HG02981 (cell line): ENCODE measurements at regions not wholly inside any gene's neighbourhood (a gene's known extent, or its start where the extent isn't known, plus 50 kb on each side); places are given as distances from the start of the nearest gene placed in this dataset.

Experiments used
- ATAC-seq: cut with Tn5 transposase; IDR thresholded peaks from one replicate; pipeline ENCODE4 v1.9.1; 2021; ENCODE audit warnings: mild to moderate bottlenecking, moderate library complexity; ENCODE audit not compliant: unreplicated experiment

DNA sequence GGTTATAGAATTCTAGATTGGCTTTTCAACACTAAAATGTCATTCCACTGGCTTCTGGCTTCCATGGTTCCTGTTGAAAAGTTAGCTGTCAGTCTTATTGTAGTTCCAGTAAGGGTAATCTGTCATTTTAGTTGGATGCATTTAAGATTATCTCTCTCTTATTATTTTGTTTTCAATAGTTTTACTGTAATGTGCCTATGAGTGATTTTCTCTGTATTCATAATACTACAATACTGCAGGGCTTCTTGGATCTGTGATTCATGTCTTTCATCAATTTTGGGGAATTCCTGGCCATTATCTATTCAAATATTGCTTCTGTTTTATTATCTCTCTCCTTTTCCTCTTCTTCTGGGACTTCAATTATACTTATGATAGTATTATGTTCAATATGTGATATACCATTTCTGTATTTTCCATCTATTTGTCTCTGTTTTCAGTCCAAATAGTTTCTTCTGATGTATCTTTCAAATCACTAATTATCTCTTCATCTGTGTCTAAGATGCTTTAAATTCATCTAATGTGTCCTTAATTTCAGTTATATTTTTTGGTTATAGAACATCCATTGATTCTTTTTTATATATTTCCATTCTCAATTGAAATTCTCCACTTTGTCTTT, 101.5 kb downstream of the KCTD15 start:
- no peak for ATAC-seq

DNA sequence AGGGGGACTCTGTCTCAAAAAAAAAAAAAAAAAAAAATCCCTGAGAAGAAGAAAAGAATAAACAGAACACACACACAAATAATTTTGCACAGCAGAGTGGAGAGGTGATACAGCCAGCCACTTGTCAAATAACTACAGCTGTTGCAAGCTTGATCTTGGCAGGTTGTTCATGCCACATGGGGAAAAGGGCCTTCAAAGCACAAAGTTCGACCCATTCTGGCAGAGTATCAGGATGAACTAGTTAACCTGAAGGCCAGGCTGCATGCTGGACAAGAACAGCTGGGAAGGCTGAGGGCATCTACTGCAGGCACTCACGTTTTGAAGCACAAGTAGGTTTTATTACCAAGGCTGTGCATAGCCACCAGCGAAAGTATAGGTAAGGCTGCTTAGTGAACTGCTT, 104.1 kb downstream of the KCTD15 start:
- no peak for ATAC-seq

DNA sequence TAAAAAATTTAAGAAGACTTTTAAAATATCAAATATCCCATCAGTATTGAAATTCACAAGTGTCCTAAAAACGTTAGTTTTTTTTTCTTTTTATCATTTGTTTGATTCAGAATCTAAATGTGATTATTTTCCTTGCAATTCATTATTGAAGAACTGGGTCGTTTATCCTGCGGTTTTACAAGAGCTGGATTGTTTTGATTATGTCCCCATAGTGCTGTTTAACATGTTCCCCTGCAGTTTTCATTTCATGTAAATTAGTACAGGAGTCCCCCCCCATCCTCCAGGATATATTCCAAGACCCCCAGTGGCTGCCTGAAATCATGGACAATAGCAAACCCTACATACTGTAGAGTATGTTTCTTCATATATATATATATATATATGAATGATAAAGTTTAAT, 105.7 kb downstream of the KCTD15 start:
- no peak for ATAC-seq

DNA sequence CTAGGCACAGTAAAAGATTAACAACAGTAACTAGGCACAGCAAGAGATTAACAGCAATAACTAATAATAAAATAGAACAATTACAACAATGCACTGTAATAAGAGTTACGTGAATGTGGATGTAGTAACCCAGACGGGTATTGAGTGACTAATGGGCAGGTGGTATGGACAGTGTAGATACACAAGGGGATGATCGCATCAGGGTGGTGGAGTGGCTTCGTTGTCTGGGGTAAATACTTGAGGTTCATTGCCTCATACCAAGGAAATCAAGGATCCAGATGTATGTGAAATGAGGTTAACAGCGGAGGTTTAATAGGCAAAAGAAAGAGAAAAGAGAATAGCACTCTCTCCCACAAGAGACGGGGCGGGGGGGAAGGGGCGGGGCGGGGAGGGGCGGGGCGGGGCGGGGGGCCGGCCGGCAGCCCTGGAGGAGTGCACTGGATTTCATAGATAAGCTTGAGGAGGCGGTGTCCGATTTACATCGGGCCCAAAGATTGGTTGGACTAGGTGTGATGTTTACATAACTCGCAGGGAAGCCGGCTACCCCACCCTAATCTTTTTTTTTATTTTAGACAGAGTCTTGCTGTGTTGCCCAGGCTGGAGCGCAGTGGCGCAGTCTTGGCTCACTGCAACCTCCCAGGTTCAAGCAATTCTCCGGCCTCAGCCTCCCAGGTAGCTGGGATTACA, 106.3 kb downstream of the KCTD15 start:
- ATAC-seq, result no peak

DNA sequence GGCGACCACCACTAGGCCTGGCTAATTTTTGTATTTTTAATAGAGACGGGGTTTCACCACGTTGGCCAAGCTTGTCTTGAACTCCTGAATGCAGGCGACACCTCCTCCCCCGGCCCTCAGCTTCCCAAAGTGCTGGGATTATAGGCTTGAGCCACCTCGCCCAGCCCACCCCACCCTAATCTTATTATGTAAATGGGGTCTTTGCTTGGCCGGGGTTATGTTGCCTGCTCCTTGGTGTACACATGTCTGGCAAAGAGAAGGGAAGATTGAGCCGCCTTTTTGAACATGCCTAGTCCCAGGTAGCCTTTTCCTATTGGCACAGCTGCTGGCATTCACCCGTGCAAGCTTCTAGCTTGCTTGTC, 106.8 kb downstream of the KCTD15 start:
- no peak for ATAC-seq

DNA sequence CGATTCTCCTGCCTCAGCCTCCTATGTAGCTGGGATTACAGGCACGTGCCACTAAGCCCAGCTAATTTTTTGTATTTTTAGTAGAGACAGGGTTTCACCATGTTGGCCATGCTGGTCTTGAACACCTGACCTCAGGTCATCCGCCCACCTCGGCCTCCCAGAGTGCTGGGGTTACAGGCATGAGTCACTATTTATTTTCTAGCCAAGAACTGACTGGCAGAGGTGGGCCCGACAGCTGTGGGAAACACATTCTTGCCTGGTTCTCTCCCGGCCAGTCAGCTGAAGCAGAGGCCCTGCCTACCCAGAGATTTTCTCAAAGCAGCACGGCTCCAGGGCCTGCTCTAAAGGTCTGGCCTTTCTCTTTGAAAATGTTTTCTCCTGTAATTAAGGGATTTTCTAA, 108.0 kb downstream of the KCTD15 start:
- no peak for ATAC-seq

DNA sequence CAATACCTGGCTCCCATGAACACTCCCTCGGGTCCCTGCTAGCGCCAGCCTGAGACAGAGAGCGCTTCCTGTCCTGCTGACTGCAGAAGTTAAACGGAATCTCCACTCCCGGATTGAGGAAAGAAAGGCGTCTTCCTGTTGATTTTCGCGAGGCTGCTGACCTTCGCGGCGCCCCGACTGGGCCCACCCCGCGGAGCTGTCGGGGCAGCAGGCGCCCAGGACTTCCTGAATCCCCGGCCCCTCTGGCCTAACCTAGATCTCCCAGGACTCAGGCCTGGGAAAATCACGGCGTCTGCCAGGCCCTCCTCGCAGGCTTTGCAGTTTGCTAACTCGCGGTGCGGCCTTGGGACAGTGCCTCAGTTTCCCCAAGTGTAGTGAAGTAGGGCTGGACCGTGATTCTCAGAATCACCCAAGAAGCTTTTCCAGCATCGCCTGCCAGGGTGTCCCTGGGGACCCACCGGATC, 108.8 kb downstream of the KCTD15 start:
- no peak for ATAC-seq

DNA sequence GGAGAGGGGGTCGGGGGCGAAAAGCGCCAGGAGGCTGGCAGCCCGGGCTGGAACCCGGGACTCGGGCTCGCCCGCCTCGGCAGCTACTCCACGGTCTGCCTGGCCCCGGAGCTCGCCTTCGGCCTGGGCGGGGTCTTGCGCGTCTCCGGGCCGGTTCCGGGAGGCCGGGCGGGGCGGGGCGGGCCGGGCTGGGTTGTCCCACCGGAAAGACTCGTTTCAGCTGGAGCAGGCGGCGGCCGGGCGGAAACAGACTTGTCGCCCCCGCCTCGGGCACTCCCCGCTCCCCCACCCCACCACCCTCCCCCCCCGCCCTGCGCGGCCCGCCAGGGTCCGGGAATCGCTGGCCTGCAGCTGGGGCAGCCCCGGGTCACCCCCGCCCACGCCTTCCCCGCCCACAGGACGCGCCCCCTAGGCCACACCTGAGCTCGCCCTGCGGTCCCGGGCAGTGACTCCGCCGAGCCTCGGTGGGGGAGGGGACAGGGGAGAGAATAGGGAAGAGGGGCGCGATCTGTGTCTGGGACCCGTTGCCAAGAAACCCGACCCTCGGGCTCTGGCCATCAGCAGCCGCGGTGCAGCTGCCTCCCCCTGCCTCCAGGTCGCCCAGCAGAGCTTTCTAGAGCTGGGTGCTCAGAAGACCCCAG, 109.4 kb downstream of the KCTD15 start:
- ATAC-seq, result no peak

DNA sequence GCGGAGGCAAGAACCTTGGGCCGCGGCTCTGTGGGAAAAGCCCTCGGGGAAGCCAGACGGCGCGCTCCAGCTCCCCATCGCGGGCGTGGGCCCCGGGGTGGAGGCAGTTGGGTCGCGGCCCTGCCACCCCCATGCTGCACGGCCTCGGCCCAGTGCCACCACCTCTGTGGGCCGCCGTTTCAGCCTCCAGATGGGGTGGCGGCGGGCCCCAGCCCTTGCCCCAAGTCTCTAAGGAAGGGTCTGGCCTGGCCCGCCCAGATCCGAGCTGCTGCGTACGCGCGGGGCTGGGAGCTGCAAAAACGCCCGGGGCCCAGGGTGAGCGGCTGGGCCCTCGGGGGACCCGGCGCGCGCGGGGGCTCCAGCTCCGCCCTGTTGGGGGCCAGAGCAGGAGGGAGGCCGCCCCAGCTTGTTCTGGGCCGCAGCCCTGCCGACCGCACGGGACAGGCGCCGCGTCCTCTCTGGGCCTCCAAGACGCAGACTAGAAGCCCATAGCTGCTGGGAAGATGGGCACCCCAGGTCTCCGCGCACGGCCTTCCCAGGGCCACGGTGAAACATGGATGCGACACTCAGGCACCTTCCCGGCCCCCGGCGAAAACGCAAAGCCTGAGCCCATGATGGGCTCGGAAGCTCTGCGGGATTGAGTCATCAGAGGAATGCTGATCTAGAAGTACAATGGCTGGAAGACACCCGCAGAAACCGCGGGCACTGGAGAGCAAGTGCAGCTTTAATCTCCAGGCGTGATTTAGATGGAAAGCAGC, 110.1 kb downstream of the KCTD15 start:
- no peak for ATAC-seq

DNA sequence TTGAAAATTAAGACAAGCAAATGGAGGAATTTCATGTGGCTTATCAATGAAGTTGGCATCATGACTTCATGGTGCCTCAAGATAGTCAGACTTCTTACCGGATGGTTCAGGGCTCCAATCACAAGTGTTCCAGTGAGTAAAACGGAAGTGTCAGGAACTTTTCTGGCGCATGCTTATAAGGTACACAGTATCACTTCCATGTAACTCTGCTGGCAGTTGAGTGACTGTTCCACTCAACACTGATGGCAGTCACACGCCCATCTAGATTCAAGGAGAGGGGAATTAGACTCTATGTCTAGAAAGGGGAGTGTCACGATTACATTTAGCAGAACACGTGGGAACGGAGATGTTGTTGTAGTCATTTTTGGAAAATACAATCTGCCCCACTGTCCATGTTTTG, 114.3 kb downstream of the KCTD15 start:
- no peak for ATAC-seq

DNA sequence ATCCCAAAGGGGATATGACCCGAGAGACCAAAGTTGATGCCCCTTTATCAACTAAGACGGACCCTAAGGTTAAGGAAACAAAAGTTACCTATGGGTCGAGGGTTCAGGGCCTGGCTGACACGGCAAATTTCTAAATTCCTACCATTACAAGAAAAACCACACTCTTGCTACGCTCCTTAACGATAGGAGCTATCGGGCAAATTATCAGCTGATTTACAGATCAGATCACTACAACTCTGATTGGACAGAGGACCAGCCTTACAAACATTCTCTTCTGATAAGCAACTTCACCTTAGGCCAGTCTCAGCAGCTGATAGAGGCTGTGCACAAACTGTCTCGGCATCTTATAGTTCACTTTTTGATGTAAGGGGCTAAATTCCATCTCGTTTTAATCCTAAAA, 117.9 kb downstream of the KCTD15 start:
- ATAC-seq, result no peak

DNA sequence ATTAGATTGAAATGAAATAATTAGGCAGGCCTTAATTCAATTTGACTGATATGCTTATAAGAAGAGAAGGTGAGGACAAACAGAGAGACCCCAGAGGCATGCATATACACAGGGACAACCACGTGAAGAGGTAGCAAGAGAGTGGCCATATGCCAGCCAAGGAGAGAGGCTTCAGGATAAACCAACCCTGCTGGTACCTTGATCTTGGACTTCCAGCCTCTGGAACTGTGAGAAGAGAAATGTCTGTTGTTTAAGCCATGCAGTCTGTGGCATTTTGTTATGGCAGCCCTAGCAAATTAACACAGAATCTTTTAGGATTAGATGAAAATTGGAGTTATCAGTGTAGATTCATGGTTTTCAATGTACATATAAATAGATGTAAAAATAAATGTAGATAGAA, 120.1 kb downstream of the KCTD15 start:
- ATAC-seq, result no peak

DNA sequence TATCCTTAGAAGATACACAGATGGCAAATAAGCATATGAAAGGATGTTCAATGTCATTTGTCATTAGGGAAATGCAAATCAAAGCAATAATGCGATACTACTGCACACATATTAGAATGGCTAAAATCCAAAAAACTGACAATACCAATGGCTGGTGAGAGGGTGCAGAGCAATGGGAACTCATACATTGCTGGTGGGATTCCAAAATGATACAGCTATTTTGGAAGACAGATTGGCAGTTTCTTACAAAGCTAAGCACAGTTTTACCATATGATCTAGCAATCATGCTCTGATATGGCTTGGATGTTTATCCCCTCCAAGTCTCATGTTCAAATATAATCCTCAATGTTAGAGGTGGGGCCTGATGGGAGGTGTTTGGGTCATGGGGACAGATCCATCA, 122.6 kb downstream of the KCTD15 start:
- ATAC-seq, result no peak

DNA sequence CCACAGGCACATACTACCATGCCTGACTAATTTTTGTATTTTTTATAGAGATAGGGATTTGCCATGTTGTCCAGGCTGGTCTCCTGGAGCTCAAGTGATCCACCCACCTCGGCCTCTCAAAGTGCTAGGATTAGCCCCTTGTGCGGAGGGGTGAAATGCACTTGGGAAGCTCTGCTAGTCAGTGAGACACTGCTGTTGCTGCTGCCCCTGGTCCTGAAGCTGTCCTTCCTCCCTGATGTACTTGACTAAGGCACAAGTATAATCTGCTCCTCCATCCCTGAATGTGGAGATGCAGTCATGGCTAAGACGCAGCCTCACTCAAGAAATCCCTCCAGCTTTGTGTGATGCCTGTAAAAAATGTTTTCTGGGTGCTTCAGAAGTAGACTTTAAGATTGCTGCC, 124.5 kb downstream of the KCTD15 start:
- no peak for ATAC-seq

DNA sequence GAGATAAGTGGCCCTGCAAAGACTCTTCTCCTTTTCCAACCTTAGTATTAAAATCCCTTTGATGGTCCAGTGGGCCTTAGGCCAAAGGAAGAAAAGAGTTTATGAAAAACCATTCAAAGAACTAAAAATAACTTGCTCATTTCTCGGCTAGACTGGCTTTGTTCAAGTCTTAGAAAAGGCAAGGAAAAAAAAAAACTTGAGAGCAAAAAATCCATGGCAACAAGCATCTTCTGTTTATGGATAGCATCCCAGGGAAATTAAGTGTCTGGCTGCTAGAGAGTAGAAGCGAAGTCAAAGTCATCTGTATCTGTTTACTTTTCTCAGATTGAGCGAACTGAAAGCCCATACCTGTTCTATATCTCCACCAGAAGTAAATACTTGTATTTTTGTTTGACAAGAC, 129.6 kb downstream of the KCTD15 start:
- ATAC-seq, result no peak

DNA sequence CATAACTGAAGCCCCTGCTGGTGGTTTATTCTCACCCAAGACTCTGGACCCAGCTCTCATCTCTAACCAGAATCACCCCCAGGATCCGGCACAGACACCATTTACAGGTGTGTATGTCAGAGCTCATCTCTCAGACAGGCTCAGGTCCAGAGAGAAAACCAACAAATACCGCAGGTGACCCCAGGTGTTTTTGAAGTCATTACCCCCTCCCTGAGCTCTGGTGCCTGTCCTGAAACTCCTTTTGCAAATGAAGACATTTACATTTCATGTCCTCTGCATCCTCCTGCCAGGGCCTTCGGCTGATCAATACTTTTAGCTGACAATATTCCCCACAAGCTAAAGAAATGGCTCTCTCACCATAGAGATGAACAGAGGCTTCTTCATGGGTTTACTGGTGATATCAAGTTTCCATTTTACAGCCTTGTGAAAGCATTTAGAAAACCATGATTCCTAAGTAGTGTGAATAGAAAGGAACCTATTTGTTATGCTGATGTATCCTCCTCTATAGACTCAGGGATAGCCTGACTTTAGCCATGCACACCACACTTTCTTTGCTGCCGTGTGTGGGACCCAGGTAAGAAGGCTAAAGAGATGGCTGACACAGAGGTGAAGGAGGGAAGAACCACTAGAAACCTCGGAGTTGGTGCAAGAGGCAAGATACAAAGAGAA, 131.3 kb downstream of the KCTD15 start:
- ATAC-seq, result no peak

DNA sequence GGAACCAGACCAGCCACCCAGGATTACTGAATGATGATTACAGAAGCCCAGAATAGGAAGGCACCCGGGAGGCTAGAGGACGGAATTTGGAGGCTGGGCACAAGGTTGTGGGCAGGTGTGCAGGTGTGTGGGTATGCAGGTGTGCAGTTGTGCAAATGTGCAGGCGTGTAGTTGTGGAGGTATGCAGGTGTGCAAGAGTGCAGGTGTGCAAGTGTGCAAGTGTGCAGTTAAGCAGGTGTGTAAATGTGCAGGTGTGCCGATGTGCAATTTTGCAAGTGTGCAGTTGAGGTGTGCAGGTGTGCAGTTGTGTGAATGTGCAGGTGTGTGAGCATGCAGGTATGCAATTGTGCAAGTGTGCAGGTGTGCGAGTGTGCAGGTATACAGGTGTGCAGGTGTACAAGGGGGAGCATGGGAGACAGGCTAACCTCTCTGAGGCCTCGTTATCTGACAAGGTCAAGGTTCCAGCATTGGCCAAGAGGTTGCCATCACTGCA, 131.8 kb downstream of the KCTD15 start:
- no peak for ATAC-seq

DNA sequence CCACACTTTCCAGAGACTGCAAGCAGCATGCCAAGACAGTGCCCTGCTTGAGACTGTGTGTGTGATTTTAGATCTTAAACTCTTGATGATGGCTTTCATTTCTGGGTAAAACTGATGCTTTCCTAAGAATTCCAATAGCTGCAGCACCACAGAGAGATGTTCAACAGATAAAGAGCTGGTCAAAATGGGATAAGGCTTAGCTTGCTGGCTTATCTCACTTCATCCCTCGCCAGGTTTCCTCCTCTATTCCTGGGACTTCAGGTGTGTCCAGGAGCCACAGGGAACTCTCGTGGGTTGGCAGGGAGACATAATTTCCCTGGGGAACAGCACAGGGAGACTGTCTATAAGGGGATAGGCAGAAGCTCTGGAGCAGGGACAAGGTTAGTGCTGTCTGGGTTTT, 137.3 kb downstream of the KCTD15 start:
- ATAC-seq, result no peak

DNA sequence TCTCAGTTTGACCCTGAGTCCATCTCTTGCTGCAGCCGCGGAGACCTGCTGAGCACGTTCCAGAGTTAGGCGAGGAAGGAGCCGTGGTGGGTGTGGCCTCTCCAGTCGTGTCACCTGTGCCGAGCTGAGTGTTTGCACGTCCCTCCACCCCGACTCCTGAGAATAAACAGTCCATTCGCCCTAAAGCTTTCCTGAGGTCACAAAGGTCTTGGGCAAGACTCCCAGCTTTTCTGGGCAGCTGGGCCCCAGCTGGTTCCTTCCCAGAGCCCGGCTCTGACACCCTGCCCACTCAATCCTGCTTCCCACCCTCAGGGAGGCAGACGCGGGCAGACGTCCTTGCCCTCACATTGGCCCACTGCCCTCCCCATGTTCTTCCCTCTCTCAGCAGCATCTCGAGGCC, 142.2 kb downstream of the KCTD15 start:
- no peak for ATAC-seq

DNA sequence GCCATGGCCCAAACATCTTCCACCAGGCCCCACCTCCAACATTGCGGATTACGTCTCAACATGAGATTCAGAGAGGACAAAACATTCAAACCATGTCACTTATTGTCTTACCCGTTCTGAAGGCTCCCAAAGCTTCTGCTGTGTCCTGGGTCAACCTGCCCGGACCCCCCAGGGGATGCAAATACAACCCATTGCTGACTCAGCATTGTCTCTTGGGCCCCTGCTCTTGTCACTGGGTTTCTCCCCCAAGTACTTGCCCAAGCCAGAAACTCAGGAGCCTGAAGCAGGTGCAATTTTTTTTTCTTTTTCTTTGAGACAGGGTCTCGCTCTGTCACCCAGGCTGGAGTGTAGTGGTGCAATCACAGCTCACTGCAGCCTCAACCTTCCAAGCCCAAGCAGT, 144.5 kb downstream of the KCTD15 start:
- no peak for ATAC-seq
